Keratinocyte (primary cell): ENCODE measurements at regions not wholly inside any gene's neighbourhood (a gene's known extent, or its start where the extent isn't known, plus 50 kb on each side); places are given as distances from the start of the nearest gene placed in this dataset.

Experiments
- CTCF ChIP-seq, 3 experiments: IDR thresholded peaks in 1 of 3; conservative IDR thresholded peaks in 1 of 3; optimal IDR thresholded peaks in 1 of 3; 2 replicates in 2 of 3; 3 replicates in 1 of 3; pipeline versions ENCODE3 to v1.5.1; 2011; ENCODE audit warnings: low read length in 3 of 3, mild to moderate bottlenecking in 3 of 3, moderate library complexity in 2 of 3, control low read depth in 1 of 3, inconsistent platforms in 1 of 3; ENCODE audit not compliant: insufficient read depth in 2 of 3; ENCODE audit errors: extremely low read depth in 1 of 3
- EZH2 ChIP-seq: IDR thresholded peaks from one replicate; pipeline ENCODE4 v1.6.1; 2012; ENCODE audit warnings: inconsistent platforms, mild to moderate bottlenecking, low read length, moderate library complexity

GRCh38 chr11:80462211-80462610 is 1021.4 kb upstream of the TENM4 start:
- TF ChIP-seq CTCF (optimal IDR thresholded peaks at IDR 0.05 in 1 of 3, IDR thresholded peaks at IDR 0.05 in 1 of 3, conservative IDR thresholded peaks at IDR 0.05 in 1 of 3; ENCODE audit: extremely low read depth in 1 of 3, insufficient read depth in 2 of 3, low read length in 3 of 3), result no peak
- TF ChIP-seq EZH2, result no peak
